ENCODE measurements at regions not wholly inside any gene's neighbourhood (a gene's known extent, or its start where the extent isn't known, plus 50 kb on each side); places are given as distances from the start of the nearest gene placed in this dataset.

DNA sequence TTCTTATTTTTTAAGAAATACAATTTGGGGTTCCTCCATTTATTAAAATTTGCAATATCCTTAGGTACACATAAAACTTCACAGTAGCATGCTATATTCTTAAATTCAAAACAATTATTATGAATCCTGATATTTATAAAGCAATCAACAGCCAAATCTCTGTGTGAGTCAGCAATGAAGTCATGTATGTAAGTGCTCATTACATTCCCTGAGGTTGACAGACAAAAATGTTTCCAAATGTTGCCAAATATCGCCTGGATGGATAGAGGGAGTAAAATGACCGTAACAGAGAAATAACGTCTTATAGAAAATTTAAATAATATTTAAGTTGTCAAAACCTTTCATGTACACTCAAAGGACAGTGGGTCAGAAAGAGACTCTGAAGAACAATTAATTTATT, 220.0 kb downstream of the PCDH18 start:
- TF ChIP-seq TEAD4 (IDR thresholded peaks at IDR 0.05) (no peak), RAD21 (IDR thresholded peaks at IDR 0.05; ENCODE audit: low read depth) (no peak), EP300 (IDR thresholded peaks at IDR 0.05; ENCODE audit: borderline replicate concordance) (no peak), YY1 (IDR thresholded peaks at IDR 0.05; ENCODE audit: low read depth) (no peak), TCF12 (IDR thresholded peaks at IDR 0.05; ENCODE audit: low read depth) (no peak), NFIC (IDR thresholded peaks at IDR 0.05) (no peak), ZBTB7A (IDR thresholded peaks at IDR 0.05; ENCODE audit: low read depth) (no peak), TAF1 (IDR thresholded peaks at IDR 0.05; ENCODE audit: low read depth) (no peak), EGR1 (IDR thresholded peaks at IDR 0.05) (no peak), CEBPB (IDR thresholded peaks at IDR 0.05) (no peak)
- TF ChIP-seq, protein P1, sequence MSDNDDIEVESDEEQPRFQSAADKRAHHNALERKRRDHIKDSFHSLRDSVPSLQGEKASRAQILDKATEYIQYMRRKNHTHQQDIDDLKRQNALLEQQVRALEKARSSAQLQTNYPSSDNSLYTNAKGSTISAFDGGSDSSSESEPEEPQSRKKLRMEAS (IDR thresholded peaks at IDR 0.05): no peak
- TF ChIP-seq, protein P2, sequence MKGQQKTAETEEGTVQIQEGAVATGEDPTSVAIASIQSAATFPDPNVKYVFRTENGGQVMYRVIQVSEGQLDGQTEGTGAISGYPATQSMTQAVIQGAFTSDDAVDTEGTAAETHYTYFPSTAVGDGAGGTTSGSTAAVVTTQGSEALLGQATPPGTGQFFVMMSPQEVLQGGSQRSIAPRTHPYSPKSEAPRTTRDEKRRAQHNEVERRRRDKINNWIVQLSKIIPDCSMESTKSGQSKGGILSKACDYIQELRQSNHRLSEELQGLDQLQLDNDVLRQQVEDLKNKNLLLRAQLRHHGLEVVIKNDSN (IDR thresholded peaks at IDR 0.05): no peak
- TF ChIP-seq, protein P3, sequence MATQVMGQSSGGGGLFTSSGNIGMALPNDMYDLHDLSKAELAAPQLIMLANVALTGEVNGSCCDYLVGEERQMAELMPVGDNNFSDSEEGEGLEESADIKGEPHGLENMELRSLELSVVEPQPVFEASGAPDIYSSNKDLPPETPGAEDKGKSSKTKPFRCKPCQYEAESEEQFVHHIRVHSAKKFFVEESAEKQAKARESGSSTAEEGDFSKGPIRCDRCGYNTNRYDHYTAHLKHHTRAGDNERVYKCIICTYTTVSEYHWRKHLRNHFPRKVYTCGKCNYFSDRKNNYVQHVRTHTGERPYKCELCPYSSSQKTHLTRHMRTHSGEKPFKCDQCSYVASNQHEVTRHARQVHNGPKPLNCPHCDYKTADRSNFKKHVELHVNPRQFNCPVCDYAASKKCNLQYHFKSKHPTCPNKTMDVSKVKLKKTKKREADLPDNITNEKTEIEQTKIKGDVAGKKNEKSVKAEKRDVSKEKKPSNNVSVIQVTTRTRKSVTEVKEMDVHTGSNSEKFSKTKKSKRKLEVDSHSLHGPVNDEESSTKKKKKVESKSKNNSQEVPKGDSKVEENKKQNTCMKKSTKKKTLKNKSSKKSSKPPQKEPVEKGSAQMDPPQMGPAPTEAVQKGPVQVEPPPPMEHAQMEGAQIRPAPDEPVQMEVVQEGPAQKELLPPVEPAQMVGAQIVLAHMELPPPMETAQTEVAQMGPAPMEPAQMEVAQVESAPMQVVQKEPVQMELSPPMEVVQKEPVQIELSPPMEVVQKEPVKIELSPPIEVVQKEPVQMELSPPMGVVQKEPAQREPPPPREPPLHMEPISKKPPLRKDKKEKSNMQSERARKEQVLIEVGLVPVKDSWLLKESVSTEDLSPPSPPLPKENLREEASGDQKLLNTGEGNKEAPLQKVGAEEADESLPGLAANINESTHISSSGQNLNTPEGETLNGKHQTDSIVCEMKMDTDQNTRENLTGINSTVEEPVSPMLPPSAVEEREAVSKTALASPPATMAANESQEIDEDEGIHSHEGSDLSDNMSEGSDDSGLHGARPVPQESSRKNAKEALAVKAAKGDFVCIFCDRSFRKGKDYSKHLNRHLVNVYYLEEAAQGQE (IDR thresholded peaks at IDR 0.05; ENCODE audit: low read depth): no peak

DNA sequence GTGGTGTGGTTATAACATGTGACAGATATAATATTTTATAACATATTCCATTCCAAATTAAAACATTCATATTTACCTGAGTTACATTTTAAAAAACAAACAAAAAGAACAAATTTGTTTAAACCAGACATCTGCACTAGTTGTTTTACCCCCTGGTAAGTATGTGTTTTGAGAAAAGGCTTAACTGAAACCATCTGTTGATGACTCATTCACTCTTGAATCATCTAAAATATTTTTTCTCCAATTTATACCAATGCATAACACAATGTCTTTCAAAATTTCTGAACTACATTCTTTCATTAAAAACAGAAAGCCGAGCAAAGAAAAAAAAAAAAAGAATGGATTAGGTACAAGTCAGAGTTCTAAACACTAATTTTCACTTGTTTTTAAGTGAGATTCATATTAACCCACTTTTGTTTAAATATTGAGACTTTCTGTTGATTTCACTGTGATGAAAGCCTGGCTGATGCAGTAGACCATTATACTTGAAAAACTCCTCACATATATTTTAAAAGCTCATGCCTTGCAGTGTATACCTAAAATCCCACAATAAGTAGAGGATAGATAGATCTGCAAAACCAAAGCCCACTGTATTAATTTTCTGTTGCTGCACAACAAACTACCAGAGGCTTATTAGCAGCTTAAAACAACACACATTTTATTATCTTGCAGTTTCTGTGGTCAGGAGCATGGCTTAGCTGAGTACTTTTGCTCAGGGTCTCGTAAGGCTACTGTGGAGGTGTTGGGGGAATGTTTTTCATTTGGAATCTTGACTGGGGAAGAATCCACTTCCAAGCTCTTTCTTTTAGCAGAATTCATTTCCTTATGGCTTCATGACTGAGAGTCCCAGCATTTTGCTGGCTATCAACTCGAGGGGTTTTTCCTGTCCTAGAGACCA, 221.5 kb downstream of the PCDH18 start:
- TF ChIP-seq TCF12 (IDR thresholded peaks at IDR 0.05; ENCODE audit: low read depth) (no peak), FOXM1 (IDR thresholded peaks at IDR 0.05; ENCODE audit: borderline replicate concordance, low read depth) (no peak), NFIC (IDR thresholded peaks at IDR 0.05) (no peak), TEAD4 (IDR thresholded peaks at IDR 0.05) (no peak), EGR1 (IDR thresholded peaks at IDR 0.05) (no peak), RAD21 (IDR thresholded peaks at IDR 0.05; ENCODE audit: low read depth) (no peak), CEBPB (IDR thresholded peaks at IDR 0.05) (no peak)
- TF ChIP-seq, protein P1 (IDR thresholded peaks at IDR 0.05): no peak
- TF ChIP-seq, protein P3 (IDR thresholded peaks at IDR 0.05; ENCODE audit: low read depth): no peak
- TF ChIP-seq, protein P2 (IDR thresholded peaks at IDR 0.05): no peak

DNA sequence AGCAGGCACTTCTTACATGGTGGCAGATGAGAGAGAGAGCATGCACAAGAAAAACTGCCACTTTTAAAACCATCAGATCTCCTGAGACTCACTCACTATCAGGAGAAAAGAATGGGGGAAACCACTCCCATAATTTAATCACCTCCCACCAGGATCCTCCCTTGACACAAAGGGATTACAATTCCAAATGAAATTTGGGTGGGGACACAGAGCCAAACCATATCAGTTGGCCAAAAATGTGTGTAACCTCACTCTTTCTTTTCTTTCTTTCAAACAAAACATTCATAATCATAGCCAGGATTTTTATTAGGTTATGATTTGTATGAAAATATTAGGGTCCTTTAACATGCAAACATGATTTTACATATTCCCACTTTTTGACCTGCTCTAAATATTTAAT, 222.1 kb downstream of the PCDH18 start:
- no peak for TF ChIP-seq ZBTB7A (IDR thresholded peaks at IDR 0.05; ENCODE audit: low read depth)
- TF ChIP-seq TEAD4 (IDR thresholded peaks at IDR 0.05): no peak
- TF ChIP-seq EP300 (IDR thresholded peaks at IDR 0.05; ENCODE audit: borderline replicate concordance): no peak
- TF ChIP-seq, protein P2 (IDR thresholded peaks at IDR 0.05): no peak
- TF ChIP-seq FOXM1 (IDR thresholded peaks at IDR 0.05; ENCODE audit: borderline replicate concordance, low read depth): no peak
- TF ChIP-seq, protein P1 (IDR thresholded peaks at IDR 0.05): no peak
- no peak for TF ChIP-seq RAD21 (IDR thresholded peaks at IDR 0.05; ENCODE audit: low read depth)
- no peak for TF ChIP-seq CEBPB (IDR thresholded peaks at IDR 0.05)
- no peak for TF ChIP-seq NFIC (IDR thresholded peaks at IDR 0.05)

DNA sequence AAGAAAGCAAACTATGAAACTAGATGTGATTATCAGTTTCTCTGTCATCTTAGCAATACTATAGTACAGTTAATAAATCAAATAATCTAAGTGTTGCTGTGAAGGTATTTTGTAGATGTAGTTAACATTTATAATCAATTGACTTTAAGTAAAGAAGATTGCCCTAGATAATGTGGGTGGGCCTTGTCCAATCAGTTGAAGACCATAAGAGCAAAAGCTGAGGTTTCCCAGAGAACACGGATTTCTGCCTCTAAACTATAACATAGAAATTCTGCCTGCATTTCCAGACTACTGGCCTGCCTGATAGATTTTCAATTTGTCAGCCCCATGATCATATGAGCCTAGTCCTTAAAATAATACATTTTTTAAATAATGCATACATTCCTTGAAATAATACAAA, 222.9 kb downstream of the PCDH18 start:
- TF ChIP-seq TAF1 (IDR thresholded peaks at IDR 0.05; ENCODE audit: low read depth): no peak
- no peak for TF ChIP-seq CEBPB (IDR thresholded peaks at IDR 0.05)
- TF ChIP-seq EGR1 (IDR thresholded peaks at IDR 0.05): no peak
- TF ChIP-seq, protein P3 (IDR thresholded peaks at IDR 0.05; ENCODE audit: low read depth): no peak
- TF ChIP-seq, protein P1 (IDR thresholded peaks at IDR 0.05): no peak
- TF ChIP-seq ZBTB7A (IDR thresholded peaks at IDR 0.05; ENCODE audit: low read depth): no peak
- TF ChIP-seq EP300 (IDR thresholded peaks at IDR 0.05; ENCODE audit: borderline replicate concordance): no peak
- no peak for TF ChIP-seq RAD21 (IDR thresholded peaks at IDR 0.05; ENCODE audit: low read depth)
- TF ChIP-seq TCF12 (IDR thresholded peaks at IDR 0.05; ENCODE audit: low read depth): no peak
- TF ChIP-seq YY1 (IDR thresholded peaks at IDR 0.05; ENCODE audit: low read depth): no peak
- TF ChIP-seq TEAD4 (IDR thresholded peaks at IDR 0.05): no peak
- TF ChIP-seq, protein P2 (IDR thresholded peaks at IDR 0.05): no peak
- TF ChIP-seq NFIC (IDR thresholded peaks at IDR 0.05): no peak
- TF ChIP-seq CREB1 (IDR thresholded peaks at IDR 0.05; ENCODE audit: low read depth): no peak
- no peak for TF ChIP-seq FOXM1 (IDR thresholded peaks at IDR 0.05; ENCODE audit: borderline replicate concordance, low read depth)

Measured in Ishikawa (cell line).